HUES48 (cell line): ENCODE measurements at regions not wholly inside any gene's neighbourhood (a gene's known extent, or its start where the extent isn't known, plus 50 kb on each side); places are given as distances from the start of the nearest gene placed in this dataset.
A peak's percentile ranks its signal among the peaks of the same experiment; 100 is the strongest.

Experiments
- H3K27ac ChIP-seq: one replicate; pipeline ENCODE4 v1.7.0; 2013; ENCODE audit warnings: low read depth, low read length, inconsistent platforms
- H3K27me3 ChIP-seq: 2 replicates; pipeline ENCODE4 v1.6.1; 2013; ENCODE audit warnings: mild to moderate bottlenecking, low read length; ENCODE audit not compliant: control insufficient read depth, insufficient read depth
- H3K36me3 ChIP-seq: 2 replicates; pipeline ENCODE4 v1.6.1; 2013; ENCODE audit warnings: low read length; ENCODE audit not compliant: control insufficient read depth, insufficient read depth
- H3K4me1 ChIP-seq: 2 replicates; pipeline ENCODE4 v1.6.1; 2013; ENCODE audit warnings: mild to moderate bottlenecking, low read length; ENCODE audit not compliant: control insufficient read depth, insufficient read depth
- H3K4me3 ChIP-seq: 2 replicates; pipeline ENCODE4 v1.5.1; 2013; ENCODE audit warnings: mild to moderate bottlenecking, low read depth, low read length
- H3K9ac ChIP-seq: 2 replicates; pipeline ENCODE4 v1.6.1; 2013; ENCODE audit warnings: mild to moderate bottlenecking, low read depth, low read length, moderate library complexity
- H3K9me3 ChIP-seq: 2 replicates; pipeline ENCODE4 v1.6.1; 2013; ENCODE audit warnings: low read length; ENCODE audit not compliant: control insufficient read depth, insufficient read depth

DNA sequence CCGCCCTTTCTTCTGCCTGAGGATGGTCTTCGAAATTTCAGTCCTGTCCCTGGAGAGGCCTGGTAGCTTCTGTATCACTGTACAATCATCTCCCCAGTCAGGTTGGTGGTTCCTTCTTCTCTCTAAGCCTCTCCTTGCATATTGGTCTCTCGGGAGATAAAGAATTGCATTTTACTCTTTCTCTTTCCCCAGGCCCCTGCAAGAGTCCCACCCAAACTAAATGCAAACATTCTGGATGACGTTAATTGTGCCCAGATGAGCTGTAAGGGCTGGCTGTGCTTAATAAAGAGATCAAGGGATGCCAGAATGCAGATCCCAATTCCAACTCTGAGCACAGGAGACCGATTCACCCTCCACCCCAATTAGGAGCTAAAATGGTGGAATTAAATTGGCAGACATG, 835.4 kb upstream of the TMEM132C start:
- H3K9ac ChIP-seq, result no peak overlapping the region
- no peak overlapping the region for H3K27ac ChIP-seq

DNA sequence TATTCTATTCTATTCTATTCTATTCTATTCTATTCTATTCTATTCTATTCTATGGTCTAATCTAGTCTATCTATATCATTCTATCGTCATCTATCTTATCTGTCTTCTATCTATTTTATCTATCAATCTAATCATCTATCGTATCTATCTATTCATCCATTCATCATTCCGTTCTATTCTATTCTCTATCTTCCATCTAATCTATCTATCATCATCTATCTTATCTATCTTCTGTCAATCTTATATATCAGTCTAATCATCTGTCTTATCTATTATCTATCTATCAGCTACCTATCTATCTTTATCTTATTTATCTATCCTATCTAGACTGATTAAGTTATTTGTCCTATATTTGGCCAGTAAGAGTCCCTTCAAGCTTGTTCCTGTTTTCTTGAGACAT, 831.5 kb upstream of the TMEM132C start:
- Histone ChIP-seq H3K4me3 (no peak overlapping the region), H3K9ac (no peak overlapping the region), H3K27me3 (no peaks in the 10 kb centered on the region), H3K36me3 (no peaks in the 10 kb centered on the region), H3K27ac (no peak overlapping the region), H3K4me1 (no peaks in the 10 kb centered on the region), H3K9me3 (peaks cover 22% of the 10 kb centered on the region)

More for the DNA sequence above, 835.4 kb upstream of the TMEM132C start:
- no peaks in the 10 kb centered on the region for H3K4me1 ChIP-seq
- no peaks in the 10 kb centered on the region for H3K36me3 ChIP-seq
- H3K4me3 ChIP-seq, result no peak overlapping the region
- no peaks in the 10 kb centered on the region for H3K9me3 ChIP-seq
- H3K27me3 ChIP-seq, result no peaks in the 10 kb centered on the region

DNA sequence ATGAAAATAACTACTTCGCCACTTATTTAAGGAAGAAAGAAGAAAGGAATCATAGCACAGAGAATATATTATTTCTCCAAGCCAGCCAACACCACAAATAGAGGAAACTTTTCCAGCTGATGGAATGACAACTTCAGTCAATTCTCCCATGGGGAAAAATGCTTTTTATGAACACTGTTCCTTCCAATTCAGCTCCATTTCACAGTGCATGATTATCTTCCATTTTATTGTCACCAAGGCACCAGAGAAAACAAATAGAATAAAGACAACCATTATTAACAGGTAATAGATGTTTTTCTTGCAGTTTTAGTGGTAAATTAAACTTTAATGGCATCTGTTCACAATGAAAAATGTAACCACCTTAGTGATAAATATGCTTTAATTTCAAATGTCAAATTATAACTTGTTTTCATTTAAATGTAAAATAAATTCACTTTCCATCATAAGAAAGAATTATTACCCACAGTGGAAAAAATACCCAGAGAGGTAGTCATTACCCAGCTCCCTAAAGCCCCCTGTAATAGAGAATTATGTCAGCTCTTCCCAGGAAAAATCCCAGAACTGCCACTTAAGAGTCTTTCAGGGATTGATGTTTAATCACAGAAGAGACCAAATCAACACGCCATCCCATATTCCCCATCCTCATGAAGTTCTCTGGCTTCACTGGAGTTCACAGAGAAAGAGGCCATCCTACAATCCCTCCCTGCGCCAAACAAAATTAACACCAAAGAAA, 828.3 kb upstream of the TMEM132C start:
- Histone ChIP-seq H3K27ac (no peak overlapping the region), H3K4me1 (no peaks in the 10 kb centered on the region), H3K4me3 (no peak overlapping the region), H3K36me3 (no peaks in the 10 kb centered on the region), H3K27me3 (no peaks in the 10 kb centered on the region), H3K9me3 (peaks cover 22% of the 10 kb centered on the region), H3K9ac (no peak overlapping the region)

DNA sequence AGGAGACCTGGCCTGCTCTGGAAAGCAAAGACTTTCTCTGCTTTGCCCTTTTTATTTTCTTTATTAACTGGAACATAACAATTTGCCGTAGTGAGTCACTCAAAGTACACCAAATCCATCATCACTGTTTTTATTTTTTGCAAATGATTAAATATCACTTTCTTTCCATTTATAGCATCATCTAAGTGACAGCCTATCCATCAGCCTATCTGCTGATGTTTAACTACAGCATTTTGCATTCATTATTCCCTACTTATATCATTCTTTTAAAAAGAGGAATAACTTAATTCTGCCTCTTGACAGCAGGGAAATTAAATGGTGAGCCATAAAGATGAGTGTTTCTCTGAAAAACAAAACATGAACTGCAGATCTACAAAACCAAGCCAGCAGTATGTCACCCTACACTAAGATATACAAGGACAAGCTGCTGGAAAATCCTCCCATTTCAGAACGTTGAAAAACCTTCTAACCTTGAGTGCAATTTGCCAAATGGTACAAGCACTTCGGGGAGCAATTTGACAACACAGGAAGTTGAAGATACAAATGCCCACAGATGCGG, 821.3 kb upstream of the TMEM132C start:
- Histone ChIP-seq H3K4me1 (no peaks in the 10 kb centered on the region), H3K9me3 (no peaks in the 10 kb centered on the region), H3K36me3 (no peaks in the 10 kb centered on the region), H3K9ac (no peak overlapping the region), H3K27ac (no peak overlapping the region), H3K4me3 (no peak overlapping the region), H3K27me3 (no peaks in the 10 kb centered on the region)

DNA sequence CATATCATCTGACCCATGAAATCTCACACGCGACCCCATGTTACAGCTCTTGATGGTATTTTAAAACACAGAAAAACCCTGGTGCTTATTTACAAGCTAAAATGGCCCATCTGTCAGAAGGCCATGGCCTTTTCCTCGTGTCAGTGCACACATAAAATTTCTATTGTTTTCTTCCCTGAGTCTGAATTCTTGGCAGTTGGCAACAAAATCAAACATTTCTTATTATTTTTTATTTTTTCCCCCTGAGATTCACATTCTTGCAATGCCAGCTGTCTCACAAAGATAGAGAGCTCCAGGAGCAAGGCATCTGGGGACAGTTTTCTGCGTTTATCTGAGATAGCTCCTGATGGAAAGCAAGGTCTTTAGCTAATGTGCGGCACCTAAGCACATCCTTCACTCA, 818.1 kb upstream of the TMEM132C start:
- Histone ChIP-seq H3K9ac (no peak overlapping the region), H3K4me1 (no peaks in the 10 kb centered on the region), H3K27me3 (no peaks in the 10 kb centered on the region), H3K27ac (no peak overlapping the region), H3K4me3 (no peak overlapping the region), H3K36me3 (no peaks in the 10 kb centered on the region), H3K9me3 (no peaks in the 10 kb centered on the region)

DNA sequence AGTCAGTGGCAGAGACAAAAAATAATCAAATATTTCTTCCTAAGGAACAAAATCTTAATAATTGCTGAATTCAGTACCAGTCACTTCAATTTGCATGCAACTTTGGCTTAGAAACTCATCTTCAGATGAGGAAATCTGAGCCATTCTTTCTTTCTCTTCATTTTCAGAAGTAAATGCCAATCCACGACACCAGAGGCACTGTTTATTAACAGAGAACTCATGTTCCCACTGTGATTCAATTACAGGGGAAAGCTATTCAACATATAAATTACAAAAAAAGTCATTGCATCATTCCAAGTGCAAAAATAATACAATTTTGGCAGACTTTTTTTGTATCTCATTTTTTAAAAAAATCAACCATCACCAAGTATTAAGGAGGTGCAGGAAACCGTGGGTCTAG, 816.1 kb upstream of the TMEM132C start:
- Histone ChIP-seq H3K27me3 (peaks cover 13% of the 10 kb centered on the region), H3K4me1 (no peaks in the 10 kb centered on the region), H3K9ac (no peak overlapping the region), H3K36me3 (no peaks in the 10 kb centered on the region), H3K27ac (no peak overlapping the region), H3K9me3 (no peaks in the 10 kb centered on the region), H3K4me3 (no peak overlapping the region)

DNA sequence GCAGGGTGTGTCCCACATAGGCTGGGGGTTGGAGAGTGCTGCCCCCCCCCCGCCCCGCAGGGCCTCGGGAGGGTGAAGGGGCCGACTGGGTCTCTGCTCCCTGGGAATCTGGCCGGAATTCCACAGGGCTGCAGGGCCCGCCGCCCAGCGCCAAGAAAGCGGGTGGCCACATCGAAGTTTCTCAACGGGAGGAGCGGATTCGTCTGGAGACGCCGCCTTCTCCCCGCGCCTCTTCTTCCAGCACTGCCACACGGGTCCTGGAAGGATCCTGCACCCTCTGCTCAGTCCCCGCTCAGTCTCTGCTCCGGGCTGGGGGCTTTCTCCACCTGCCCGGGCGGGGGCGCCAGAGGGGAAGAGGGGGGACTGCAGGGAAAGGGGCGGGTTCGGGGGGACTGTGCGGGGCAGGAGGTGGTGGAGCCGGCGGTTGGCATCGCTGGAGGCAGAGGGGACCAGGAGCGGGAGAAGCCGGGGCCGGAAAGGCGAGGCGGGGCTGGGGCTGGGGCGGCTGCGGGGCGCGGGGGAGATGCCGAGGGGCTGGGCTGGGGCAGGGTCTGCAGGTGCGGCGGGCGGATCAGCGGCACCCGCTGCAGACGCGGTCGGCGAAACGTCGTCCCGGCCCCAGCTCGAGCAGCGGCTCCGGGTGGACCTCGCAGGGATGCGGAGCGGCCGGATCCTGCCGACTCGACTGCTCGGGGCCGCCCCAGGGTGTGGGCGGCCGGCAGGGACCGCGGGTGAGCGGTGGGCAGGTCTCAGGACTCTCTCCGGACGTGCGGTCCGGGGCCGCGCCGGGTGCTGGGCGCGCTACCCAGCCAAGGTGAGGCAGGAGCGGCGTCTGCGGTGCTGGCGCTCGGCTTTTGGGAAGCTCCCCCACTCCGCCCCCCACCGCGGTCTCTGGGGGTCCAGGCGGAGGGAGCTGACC, 811.4 kb upstream of the TMEM132C start:
- H3K4me3 ChIP-seq, result peak overlapping the region; percentile 69
- no peaks in the 10 kb centered on the region for H3K4me1 ChIP-seq
- peaks cover 24% of the 10 kb centered on the region for H3K27me3 ChIP-seq
- H3K36me3 ChIP-seq, result no peaks in the 10 kb centered on the region
- no peak overlapping the region for H3K27ac ChIP-seq
- H3K9me3 ChIP-seq, result no peaks in the 10 kb centered on the region
- no peak overlapping the region for H3K9ac ChIP-seq

DNA sequence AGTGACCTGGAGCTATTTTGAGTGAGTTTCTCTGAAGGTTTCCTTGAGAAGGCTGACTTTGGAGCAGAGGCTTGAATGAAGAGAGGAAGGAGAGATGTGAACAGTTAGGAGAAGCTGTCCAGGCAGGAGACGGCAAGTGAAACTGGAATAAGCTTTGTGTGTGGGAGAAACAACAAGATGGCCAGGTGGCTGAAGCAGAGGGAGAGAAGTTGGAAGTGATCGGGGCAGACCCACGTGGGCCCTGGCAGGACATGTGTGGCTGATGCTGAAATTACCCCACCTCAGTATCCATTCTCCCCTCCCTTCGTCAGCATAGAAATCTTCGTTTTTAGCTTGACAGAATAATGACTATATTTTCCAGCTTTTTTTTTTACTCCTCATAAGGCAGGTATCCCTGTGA, 809.2 kb upstream of the TMEM132C start:
- Histone ChIP-seq H3K9me3 (no peaks in the 10 kb centered on the region), H3K4me3 (no peak overlapping the region), H3K9ac (no peak overlapping the region), H3K27ac (no peak overlapping the region), H3K4me1 (no peaks in the 10 kb centered on the region), H3K36me3 (no peaks in the 10 kb centered on the region), H3K27me3 (peaks cover 24% of the 10 kb centered on the region)

DNA sequence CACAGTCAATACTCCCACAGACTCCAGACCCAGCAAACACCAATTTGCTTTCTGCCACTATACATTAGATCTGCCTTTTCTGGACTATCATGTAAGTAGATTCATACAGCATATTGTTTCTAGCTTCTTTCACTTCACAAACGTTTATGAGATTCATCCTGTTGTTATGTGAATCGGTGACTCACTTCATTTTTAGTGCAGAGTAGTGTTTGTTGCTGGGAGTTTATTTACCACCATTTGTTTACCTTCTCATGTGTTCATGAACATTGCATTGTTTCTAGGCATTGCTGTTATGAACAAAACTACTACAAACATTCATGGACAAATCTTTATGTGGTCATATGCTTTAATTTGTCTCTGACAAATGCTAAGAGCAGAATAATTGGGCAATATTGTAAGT, 807.8 kb upstream of the TMEM132C start:
- H3K36me3 ChIP-seq, result no peaks in the 10 kb centered on the region
- no peak overlapping the region for H3K4me3 ChIP-seq
- no peaks in the 10 kb centered on the region for H3K4me1 ChIP-seq
- H3K9me3 ChIP-seq, result no peaks in the 10 kb centered on the region
- peaks cover 24% of the 10 kb centered on the region for H3K27me3 ChIP-seq
- no peak overlapping the region for H3K27ac ChIP-seq
- H3K9ac ChIP-seq, result no peak overlapping the region

DNA sequence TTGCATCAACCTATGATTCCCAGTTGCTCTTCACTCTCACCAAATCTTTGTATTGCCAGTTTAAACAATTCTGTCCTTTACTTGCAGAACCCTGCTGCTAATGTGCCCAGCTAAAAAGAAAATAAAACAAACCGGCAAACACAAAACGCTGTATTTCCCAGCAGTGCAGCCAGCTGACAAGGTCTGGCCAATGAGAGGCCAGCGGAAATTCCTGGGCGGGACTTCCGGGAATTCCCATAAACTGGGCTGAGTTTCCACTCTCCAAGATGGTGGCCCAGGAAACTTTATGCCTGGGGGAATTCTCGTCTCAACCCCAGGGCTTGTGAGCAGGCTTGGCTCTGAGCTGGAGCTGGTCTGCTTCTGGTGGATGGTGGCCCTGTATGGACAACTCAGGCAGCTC, 807.3 kb upstream of the TMEM132C start:
- H3K9me3 ChIP-seq, result no peaks in the 10 kb centered on the region
- H3K9ac ChIP-seq, result no peak overlapping the region
- peaks cover 20% of the 10 kb centered on the region for H3K27me3 ChIP-seq

DNA sequence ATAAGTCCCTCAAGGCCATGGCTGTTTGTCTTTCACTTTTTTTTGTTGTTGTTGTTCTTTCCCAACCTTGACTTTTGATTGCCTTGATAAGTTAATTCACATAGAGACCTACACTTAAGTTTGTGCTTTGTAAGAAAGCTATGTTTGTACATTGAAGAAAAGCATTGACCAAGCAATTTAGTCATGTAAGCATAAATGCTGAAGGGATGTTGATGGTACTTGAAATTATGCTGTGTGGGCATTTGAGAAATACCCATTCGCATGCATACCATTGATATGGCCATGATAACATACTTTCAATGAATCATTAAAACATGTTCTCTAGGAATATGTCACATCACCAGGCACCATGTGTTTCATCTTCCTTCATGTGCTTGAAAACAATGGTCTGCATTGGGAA, 803.7 kb upstream of the TMEM132C start:
- H3K27me3 ChIP-seq, result no peaks in the 10 kb centered on the region
- H3K9ac ChIP-seq, result no peak overlapping the region
- H3K9me3 ChIP-seq, result no peaks in the 10 kb centered on the region
- no peak overlapping the region for H3K27ac ChIP-seq
- no peak overlapping the region for H3K4me3 ChIP-seq
- no peaks in the 10 kb centered on the region for H3K36me3 ChIP-seq
- H3K4me1 ChIP-seq, result no peaks in the 10 kb centered on the region

More for the DNA sequence above, 807.3 kb upstream of the TMEM132C start:
- H3K36me3 ChIP-seq, result no peaks in the 10 kb centered on the region
- H3K27ac ChIP-seq, result no peak overlapping the region
- H3K4me1 ChIP-seq, result no peaks in the 10 kb centered on the region
- no peak overlapping the region for H3K4me3 ChIP-seq
